GM18517 (cell line): ENCODE measurements at regions not wholly inside any gene's neighbourhood (a gene's known extent, or its start where the extent isn't known, plus 50 kb on each side); places are given as distances from the start of the nearest gene placed in this dataset.

Experiments used
- ATAC-seq: cut with Tn5 transposase; IDR thresholded peaks from one replicate; pipeline ENCODE4 v1.9.1; 2021; ENCODE audit warnings: mild to moderate bottlenecking, moderate library complexity; ENCODE audit not compliant: unreplicated experiment

- no peak for ATAC-seq
Observed at GRCh38 chrX:10800796-10801195, 180.4 kb upstream of the MID1 start.

DNA sequence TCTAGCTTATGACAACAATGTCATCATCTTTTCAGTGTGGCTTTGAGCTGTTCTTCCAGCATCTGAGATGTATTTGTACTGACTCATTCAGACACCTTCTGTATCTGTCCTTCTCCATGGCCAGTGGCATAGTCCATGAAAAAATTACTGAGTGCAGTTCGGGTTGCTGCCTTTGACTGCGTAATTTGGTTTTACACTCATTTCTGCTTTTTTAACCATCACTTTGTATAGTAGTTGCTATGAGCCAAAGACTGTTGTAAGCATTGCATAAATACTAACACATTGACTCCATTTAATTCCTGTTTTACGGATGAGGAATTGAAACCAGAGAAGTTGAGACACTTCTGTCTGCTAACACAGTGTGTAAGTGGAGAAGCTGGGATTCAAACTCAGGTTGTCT, 190.7 kb upstream of the MID1 start:
- ATAC-seq = no peak

- no peak for ATAC-seq
Observed at GRCh38 chrX:10813761-10814160, 193.4 kb upstream of the MID1 start.

- ATAC-seq = no peak
Observed at GRCh38 chrX:10818651-10819050, 198.3 kb upstream of the MID1 start.

- no peak for ATAC-seq
Observed at GRCh38 chrX:10819973-10820372, 199.6 kb upstream of the MID1 start.

DNA sequence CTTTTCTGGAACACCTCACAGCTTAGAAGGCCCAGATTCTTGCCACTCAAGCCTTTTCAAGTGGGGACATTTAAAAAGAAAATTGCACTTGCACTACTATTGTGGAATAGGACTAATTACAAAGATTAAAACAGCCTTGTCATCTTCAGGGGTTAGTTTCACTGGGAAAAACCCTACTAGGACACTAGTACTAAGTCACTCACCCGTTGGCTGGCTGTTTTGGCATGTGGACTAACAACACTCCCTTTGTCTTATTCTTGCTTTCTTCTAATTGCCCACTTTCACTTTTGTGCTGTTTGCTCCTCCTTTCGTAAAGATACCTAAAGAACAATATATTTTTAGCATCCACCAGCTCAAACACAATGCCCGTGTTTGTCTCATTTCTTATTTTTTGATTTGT, 200.9 kb upstream of the MID1 start:
- no peak for ATAC-seq

GRCh38 chrX:10828036-10828435, 207.7 kb upstream of the MID1 start:
- no peak for ATAC-seq

GRCh38 chrX:10828640-10829039, 208.3 kb upstream of the MID1 start:
- no peak for ATAC-seq

GRCh38 chrX:10831716-10832502, 211.5 kb upstream of the MID1 start:
- no peak for ATAC-seq

- no peak for ATAC-seq
Observed at GRCh38 chrX:10833299-10834169, 213.1 kb upstream of the MID1 start.

- no peak for ATAC-seq
Observed at GRCh38 chrX:10841579-10841978, 221.2 kb upstream of the MID1 start.

GRCh38 chrX:10842646-10843045, 222.3 kb upstream of the MID1 start:
- ATAC-seq = no peak

DNA sequence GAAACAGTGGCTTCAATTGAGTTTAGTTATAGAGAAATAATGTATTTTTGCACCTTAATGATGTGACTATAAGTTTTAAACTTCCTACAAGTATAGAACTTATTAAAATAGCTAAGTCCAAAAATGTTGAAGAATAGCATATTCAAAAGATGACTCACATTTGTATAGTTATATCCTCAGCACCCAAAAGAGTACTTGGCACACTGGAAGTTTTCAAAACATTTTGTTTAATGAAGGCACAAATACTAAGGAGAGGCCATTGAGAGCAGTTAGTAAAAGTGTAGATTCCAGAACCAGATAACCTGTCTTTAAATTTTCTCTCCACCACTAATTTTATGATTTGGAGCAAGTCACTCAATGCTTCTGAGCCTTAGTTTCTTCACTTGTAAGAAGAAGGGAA, 226.9 kb upstream of the MID1 start:
- ATAC-seq = no peak

DNA sequence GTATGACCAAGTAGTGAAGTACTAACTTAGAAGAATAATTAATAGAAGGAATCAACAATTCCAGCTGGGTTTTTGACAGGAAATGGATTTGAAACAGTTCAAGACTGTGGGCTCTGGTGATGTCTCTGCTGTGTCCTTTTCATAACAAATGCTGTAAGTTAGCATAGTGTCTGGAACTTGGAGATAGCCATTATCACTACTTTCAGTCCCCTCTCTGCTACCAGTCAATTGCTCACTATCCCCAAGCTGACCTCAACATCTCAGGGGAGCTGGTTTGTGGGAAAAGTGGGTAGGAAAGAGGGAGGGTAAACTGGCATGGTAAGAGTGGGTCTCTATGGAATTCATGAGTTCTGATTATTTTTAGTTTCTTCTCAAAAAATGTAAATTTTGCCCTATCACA, 231.4 kb upstream of the MID1 start:
- no peak for ATAC-seq

GRCh38 chrX:10854594-10854993, 234.2 kb upstream of the MID1 start:
- no peak for ATAC-seq

- ATAC-seq = no peak
Observed at GRCh38 chrX:10855845-10856244, 235.5 kb upstream of the MID1 start.

- no peak for ATAC-seq
Observed at GRCh38 chrX:10856797-10857196, 236.4 kb upstream of the MID1 start.

DNA sequence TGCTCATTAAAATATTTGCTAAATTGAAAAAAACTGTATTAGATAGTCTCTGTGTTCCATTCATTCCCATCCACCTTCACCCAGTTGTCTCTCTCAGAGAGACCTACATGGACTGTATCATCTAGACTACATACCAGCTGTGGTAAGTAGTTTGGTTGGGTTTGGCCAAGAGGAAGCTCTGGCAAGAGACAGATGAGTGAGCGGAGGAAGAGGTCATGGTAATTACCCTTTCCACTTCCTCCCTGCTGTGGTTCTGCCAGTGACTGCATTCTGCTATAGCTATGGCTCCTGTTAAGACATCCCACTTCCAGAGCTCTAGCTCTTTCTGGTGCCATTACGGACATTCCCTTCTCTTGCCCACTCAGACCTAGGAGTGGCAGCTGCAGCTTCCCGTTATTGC, 239.0 kb upstream of the MID1 start:
- no peak for ATAC-seq

DNA sequence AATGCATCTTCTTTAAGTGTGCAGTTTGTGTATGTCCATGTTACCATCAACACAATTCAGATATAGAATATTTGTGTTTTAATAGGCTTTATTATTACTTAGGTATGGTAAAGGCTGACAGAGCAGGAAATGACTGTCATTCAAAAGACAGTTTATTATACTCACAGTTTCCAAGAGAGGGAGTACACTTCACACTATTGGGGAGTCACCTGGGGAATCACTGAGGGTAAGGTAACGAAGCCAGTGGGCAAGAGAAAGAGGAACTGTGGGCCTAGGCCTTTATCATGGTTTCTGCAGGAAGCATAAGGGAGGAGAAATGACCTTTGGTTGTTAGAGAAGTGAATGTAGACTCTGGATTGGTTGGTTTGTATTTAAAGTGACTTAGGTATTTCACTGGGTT, 235.1 kb upstream of the HCCS start:
- no peak for ATAC-seq

DNA sequence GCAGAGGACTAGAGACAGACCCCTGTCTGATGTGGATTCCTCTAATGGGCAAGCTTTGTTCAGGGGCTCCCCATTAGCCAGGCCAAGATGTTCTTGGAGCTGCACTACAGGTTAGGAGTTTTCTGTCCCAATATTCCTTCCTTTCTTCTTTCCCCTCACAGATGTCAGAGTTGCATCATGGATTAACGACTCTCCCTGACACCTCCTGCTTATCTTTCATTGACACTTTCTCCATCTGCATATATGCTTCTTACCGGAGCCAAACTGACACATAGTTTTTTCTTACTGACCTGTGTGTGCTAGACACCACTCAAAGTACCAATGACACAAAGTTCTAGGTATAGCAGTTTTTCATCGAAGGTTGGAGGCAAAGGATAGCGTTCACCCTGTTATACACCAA, 228.6 kb upstream of the HCCS start:
- ATAC-seq = no peak

GRCh38 chrX:10884246-10884645, 226.9 kb upstream of the HCCS start:
- ATAC-seq = no peak

- ATAC-seq = no peak
Observed at GRCh38 chrX:10892621-10893225, 218.4 kb upstream of the HCCS start.
